HG03354 (cell line): ENCODE measurements at regions not wholly inside any gene's neighbourhood (a gene's known extent, or its start where the extent isn't known, plus 50 kb on each side); places are given as distances from the start of the nearest gene placed in this dataset.
A peak's percentile ranks its signal among the peaks of the same experiment; 100 is the strongest.

Source experiments
- ATAC-seq: cut with Tn5 transposase; IDR thresholded peaks from one replicate; pipeline ENCODE4 v1.9.1; 2021; ENCODE audit warnings: mild to moderate bottlenecking; ENCODE audit not compliant: unreplicated experiment, poor library complexity, severe bottlenecking

- no peak for ATAC-seq
These were observed 138.1 kb upstream of the ANO3 start for GRCh38 chr11:26193694-26194365.

DNA sequence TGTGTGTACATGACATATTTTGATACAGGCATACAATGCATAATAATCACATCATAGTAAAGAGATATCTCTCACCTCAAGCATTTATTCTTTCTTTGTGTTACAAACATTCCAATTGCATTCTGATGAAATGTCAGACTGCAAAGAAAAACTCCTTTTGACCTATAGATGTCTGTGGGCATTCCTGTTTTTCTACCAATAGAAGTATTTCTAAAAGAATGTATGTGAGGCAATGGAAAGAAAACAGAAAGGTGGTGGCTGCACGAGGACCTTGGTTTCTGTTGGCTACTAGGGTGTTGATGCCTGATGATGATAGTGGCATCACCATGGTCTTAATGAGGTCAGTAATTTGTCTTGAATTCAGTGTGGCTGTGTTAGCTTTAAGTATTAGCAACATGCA is 137.0 kb upstream of the ANO3 start:
- ATAC-seq, result no peak

DNA sequence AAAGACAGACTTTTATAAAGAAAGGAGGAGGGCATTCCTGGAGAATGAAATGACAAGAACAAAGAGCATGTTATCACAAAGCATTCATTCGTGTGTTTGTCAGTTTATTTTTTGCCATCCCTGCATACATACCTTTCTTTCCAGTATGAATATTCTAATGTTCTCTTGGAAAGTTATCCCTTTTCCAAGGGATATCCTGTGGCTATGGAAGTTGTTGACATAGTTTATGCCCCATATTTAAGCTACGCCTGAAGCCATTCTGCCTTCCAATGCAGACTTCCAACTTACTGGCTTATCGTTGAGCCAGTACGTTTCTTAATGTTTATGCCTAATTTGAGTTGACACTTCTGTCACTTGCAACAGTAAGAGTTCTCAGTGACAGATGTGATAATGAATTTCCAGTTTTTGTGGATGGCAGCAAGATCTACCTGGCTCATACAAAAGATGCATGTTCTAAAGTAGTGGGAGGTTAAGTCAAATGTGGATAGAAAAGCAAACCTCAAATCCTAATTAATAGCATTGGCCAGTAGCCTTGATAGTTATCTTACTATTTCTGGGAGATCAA is 133.3 kb upstream of the ANO3 start:
- no peak for ATAC-seq

DNA sequence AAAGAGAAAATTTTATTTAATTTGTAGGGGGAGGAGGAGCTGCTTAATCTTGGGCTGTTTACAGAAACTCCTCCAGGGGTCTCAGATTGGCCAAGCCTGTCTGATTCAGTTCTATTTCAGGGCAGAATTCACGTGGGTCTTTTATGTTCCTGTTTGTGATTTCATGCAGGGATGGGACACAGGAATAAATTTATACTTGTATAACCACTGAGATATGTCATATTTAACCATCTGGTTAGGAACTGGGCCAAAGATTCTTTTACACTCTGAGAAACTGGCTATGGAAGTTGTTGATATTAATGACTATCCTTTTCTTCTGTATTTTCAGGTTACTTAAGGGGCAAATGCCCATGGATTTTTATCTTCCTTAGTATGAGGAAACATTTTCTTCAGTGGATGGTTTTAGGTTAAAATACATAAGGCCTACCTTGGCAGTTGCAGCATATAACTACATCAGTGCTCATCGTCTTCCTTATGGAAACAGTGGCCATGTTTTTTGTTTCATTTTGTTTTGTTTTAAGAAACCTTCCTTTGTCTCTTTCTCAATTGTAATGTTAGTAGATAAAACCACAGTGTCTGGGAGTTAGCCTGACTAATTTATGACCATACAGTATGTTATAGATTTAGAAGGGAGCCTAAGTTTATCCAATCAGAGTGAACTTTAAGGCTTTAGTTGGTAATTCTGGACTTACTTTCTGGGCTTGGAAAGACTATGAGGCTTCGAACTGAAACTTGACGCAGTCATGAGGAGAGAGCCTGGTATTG is 132.4 kb upstream of the ANO3 start:
- no peak for ATAC-seq

- no peak for ATAC-seq
These were observed 130.5 kb upstream of the ANO3 start for GRCh38 chr11:26201411-26201810.

GRCh38 chr11:26202754-26203153 is 129.2 kb upstream of the ANO3 start:
- no peak for ATAC-seq

DNA sequence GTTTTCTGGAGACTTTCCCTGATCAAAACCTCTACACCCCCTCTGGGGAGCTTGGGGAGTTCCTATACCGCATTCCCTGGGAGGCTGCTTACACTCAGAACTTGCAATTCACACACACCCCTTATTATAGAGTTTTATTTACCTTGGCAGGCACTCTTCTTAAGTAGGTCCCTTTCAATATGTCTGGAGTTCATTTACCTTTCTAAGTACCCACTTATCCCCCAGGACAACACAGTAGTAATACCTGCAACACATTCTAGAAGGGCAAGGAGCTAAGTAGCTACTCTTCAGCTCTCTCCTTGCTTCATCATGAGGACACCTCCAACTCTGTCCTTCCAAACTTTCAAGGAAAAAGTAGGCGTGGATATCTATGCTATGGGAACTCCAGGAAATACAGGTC is 127.8 kb upstream of the ANO3 start:
- ATAC-seq, result no peak

GRCh38 chr11:26204839-26205238 is 127.1 kb upstream of the ANO3 start:
- ATAC-seq, result no peak

GRCh38 chr11:26219183-26220117 is 112.5 kb upstream of the ANO3 start:
- no peak for ATAC-seq

DNA sequence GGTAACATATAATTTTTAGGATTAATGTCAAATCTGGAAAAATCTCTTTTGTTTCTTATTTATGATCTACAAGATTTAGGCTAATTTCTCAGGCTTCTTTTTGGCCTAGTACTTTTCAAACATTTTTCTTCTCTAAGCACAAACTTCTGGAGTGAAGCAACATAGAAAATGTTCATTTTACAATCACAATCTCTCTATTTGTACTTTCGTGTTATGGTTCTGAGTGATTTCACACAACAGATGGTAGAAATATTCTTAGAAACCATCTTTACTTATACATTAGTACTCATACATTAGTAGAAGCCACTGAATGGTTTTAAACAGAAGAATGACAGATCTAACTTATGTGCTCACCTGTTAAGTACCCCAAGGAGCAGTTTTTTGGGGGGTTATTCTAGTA is 106.3 kb upstream of the ANO3 start:
- no peak for ATAC-seq

DNA sequence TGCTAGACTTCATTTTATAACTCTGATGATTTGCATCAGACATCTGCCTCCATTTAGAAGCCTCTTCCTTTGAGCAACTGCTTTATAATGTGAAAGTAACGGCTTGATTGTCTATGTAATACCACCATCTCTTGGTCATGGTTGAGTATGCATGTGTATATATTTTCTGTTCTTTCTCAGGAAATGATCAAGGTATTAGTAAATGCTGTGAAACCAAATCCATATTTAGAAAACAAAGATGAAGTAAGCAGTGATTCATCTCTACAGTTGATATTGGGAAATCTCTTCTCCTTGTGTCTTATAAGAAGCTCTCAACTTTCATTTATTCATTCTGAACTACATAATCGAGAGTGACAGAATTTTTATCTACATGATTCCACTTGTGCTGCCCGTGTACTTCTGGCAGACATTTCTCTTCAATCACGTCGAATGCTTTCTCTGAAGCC is 104.6 kb upstream of the ANO3 start:
- peak; percentile 83 for ATAC-seq

DNA sequence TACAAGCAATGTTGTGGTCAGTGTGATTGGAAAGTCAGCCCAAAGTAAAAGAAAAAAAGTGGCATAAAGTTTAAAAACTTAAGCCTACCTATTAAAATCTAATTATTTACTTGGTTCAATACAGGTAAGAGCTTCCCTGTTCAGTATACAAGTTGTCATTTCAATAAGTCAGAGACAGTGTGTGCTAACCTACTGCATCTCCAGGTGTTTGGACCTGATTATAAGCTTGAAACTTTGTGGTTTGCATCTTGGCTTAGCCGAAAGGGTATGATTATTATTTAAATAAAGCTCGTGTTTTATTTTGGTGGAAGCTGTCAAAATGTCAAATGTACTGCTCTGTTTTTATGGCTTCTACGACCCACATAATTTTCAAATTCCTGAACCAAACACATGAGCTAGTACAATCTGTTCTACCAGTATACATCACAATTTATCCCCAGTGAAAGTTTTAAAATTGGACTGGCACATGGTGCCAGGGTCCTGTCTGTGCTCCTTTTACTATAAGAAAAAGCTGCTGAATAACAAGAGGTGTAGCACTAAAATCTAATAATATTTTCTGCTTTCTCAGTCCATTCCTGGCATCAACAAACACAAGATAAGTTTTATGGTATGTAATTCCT is 103.9 kb upstream of the ANO3 start:
- ATAC-seq, result no peak

GRCh38 chr11:26228778-26229177 is 103.2 kb upstream of the ANO3 start:
- no peak for ATAC-seq

- ATAC-seq, result no peak
These were observed 102.7 kb upstream of the ANO3 start for GRCh38 chr11:26229257-26229656.

DNA sequence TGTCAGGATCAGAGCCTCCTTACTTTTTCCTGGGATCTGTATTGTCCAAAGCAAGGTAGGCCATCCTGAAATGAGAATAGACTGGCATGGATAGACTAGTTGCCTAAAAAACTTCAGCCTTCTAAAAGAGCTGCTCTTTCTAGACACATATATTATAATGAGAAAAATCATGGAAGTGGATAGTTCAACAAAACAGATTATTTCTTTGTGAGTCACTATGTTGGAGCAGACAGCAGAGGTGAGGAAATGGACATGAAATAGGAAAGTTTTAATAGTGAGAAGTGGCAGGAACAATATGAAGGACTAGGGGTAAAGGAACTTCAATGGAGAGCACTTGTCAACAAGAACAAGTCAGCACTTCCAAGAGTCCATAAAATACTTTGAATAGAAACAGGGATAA is 101.9 kb upstream of the ANO3 start:
- ATAC-seq, result no peak

GRCh38 chr11:26231252-26231661 is 100.7 kb upstream of the ANO3 start:
- no peak for ATAC-seq

- ATAC-seq, result no peak
These were observed 97.5 kb upstream of the ANO3 start for GRCh38 chr11:26234451-26234850.

- no peak for ATAC-seq
These were observed 88.5 kb upstream of the ANO3 start for GRCh38 chr11:26243426-26243825.

DNA sequence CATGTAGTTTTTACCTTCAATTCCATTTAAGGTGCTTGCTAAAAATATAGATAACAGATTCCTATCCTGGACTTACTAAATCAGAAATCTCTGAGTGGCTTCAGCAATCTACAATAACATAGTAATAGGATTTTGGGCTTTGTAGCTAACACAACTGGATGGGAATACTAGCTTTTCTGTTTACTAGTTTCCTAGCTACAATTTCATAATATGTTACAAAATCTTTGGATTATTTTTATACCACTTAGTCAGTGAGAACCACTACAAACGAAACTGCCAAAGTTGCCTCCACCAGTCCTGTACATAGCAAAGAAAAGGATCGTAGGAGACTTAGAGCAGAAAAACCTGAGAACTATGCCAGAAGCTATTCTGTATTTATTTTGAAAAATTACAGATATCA is 87.7 kb upstream of the ANO3 start:
- ATAC-seq, result no peak

- ATAC-seq, result no peak
These were observed 86.9 kb upstream of the ANO3 start for GRCh38 chr11:26245046-26245445.
